EH (cell line): ENCODE measurements at regions not wholly inside any gene's neighbourhood (a gene's known extent, or its start where the extent isn't known, plus 50 kb on each side); places are given as distances from the start of the nearest gene placed in this dataset.

Source experiments
- DNase-seq: peaks from one replicate; pipeline ENCODE4 v3.0.0-alpha.2; 2015; ENCODE audit warnings: low read depth

GRCh38 chr11:45036733-45037132 lies 86.0 kb upstream of the TP53I11 start:
- no peak for DNase-seq

DNA sequence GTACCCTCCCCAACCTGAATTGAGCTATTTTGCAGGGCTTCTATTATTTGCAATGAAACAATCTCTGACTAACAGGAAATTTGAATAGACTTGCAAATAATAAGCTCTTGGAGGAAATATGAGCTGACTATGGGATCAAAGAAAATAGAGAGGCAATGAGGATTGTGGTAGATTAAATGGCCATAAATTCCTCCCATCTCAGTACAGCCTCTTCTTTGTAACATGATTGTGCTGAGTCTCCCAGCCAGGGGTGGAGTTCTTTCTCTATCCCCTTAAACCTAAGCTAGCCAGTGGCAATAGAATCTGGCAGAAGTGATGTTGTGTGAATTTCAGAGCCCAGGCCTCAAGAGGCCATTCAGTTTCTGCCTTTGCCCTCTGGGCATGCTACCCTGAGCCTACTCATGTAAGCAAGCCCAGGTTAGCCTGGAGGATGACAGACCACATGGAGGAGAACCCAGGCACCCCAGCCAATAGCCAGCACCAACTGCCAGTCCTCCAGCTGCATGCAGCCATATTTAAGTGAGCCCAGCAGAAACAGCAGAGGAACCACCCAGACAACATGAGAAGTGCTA lies 86.8 kb upstream of the TP53I11 start:
- DNase-seq, result no peak

- no peak for DNase-seq
These were observed 88.2 kb upstream of the TP53I11 start for GRCh38 chr11:45038923-45039322.

DNA sequence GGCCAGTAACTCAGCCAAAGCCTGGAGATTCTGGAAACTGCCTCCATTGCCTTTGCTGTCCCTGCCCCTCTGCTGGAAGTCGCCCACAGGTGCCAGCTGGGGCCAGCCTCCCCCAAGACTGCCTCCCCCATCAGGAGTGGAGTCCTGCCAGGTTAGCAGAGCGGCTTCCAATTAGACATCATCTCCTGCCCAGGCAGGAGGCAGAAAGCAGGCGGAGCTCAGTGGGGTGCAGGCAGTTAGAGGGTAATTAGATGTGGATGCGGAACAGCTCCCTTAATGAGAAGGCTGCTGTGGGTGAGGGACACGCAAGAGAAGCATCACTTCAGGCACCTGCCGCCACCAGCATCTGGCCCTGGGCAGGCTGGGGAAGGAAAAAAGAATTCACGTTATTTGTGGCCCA lies 90.9 kb upstream of the TP53I11 start:
- DNase-seq, result no peak

DNA sequence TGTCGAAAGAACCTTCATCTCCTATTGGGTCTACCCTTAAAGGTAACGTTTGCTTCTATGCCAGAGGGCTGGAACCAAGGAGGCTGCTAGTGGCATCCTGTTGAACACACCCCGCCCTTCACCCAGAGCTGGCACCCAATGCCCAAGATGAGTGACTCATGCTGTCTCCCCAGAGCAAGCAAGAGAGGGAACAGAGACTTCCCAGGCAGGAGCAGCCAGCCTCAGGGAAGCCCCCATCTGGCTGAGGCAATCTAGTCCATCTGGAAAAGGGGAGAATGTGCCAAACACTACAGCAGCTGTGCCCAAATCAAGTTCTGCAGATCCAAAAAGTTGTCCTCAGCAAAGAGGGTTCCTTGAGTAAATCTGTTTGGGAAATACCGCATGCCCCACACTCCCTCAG lies 91.9 kb upstream of the TP53I11 start:
- DNase-seq, result peak; percentile 25

DNA sequence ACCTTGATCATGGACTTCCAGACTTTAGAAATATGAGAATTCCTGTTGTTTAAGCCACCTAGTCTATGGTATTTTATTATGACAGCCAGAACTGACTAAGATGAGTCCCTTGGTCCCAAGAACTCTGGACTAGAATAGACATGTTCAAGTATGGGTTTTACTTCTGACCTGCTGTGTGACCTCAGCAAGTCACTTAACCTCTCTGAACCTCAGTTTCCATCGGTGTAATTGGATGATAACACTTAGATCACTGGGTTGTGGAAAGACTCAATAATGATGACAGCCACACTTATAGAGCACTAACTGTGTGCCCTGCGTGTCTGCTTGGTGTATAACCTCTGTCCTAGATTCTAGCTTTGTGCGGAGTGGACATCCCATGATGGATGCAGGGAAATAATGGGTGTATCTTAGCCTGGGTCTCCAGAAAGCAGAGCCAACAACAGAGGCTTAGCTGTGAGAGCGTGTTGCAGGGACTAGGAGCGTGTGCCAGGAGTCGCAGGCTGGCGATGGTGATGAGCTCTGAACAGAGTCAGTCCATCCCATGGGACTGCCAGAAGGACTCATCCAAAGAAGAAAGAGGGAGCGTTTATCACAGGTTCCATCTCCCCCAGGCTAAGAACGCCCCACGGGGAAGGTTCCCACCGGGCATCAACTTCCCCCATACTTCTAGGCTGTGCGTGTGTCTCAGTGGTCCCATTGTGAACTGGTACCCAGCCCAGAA lies 93.2 kb upstream of the TP53I11 start:
- no peak for DNase-seq

DNA sequence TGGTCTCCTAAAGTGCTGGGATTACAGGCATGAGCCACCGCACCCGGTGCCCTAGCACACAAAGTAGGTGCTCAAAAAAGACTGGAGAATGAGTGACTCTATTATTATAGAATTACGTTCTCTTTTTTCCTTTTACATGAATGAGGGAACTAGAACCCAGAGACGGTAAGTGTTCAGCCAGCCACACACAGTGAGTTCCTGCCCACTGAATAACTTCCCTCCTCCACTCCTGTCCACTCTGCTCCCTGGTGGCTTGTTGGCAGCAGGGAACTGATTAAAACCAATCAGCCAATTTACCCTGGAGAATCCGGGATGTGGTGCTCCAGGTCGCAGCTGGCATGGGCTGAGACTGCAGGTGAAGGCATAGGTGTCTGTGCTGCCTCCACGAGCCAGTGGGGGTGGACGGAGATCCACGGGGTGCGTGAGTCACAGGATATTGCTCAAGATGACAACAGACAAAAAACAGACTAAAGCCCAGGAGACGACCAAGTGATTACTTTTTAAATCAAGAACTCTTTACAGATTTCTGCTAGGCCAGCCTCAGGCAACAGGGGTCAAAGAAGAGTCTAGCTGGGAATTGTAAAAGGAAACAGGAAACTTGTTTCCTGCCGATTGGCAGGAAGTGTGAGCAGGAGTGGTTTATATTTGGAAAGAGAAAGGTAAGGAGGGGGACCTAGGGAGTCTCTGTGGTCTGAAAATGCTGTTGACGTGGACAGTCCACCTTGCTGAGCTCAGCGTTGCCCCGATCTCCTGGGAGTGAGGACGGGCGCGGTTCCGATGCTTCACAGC lies 95.2 kb upstream of the TP53I11 start:
- peak; percentile 55 for DNase-seq

- DNase-seq, result no peak
These were observed 97.7 kb upstream of the TP53I11 start for GRCh38 chr11:45048313-45048841.

DNA sequence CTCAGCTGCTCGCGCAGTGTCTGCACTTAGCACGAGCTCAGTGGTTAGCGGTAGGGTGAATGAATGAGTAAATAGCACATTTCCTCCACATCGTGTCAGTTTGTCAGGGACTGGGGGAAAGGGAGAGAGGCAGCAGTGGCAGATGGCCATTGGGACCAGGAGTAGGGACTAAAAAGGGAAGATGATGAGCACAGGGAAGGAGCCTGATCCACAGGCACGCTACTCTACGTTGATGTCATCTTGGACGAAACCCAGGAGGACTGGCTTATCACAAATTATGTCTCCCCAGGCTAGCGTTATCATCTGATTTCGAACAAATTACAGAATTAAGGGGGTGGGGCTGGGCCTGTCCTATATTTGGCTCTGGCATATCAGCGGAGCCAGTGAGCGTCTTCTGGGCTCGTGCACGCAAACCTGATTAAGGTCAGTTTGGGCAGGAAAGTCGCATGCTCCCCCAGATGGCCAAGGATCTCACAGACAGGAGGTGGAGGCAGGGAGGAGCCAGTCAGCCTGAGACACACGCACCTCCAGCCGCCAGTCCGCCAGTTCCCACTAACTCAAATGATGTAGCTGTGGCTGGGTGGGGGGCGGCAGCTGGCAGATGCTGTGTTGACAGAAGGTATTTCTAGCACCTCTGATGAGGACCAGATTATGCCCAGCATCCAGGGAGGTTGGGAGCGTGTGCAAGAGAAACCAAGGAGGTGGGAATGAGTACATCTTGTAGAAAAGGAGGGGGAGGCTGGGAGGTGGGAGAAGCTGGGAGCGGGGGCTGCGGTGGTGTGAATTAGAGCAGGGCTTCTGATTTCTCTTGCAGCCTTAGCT lies 97.4 kb upstream of the PRDM11 start:
- DNase-seq, result no peak

- no peak for DNase-seq
These were observed 96.3 kb upstream of the PRDM11 start for GRCh38 chr11:45050111-45050510.

- no peak for DNase-seq
These were observed 94.8 kb upstream of the PRDM11 start for GRCh38 chr11:45051621-45052020.

- no peak for DNase-seq
These were observed 94.1 kb upstream of the PRDM11 start for GRCh38 chr11:45052361-45052760.

DNA sequence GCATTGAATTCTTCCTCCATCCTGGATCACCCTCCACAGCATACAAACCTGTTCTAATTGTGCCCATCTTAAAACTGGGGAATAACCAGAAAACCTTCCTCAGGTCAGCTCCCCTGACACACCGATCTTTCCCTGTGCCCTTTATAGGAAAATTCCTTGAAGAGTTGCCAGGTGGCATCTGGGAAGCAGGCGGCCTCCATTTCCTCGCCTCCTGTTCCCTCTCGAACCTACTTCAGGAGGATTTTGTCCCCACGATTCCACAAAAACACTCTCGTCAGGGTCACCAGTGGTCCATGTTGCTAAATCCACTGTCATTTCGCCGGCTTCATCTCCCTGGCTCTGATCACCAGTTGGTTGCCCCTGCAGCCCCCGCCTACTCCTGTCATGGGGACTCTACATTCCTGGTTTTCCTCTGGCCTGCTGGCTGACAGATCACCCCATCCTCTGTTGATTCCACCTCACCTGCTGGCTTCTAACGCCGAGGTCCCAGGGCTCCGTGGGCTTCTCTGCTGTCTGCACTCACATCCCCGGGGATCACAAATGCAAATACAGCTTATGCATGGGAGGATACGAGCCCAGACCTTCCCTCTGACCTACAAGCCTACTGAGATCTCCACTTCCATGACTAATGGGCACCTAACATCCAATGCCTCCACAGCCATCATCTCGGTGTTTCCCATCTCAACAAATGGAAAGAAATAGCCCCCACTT lies 92.5 kb upstream of the PRDM11 start:
- no peak for DNase-seq

GRCh38 chr11:45054956-45055355 lies 91.5 kb upstream of the PRDM11 start:
- no peak for DNase-seq

- no peak for DNase-seq
These were observed 89.9 kb upstream of the PRDM11 start for GRCh38 chr11:45056529-45056928.

GRCh38 chr11:45057938-45058646 lies 88.3 kb upstream of the PRDM11 start:
- no peak for DNase-seq

GRCh38 chr11:45058647-45058950 lies 87.8 kb upstream of the PRDM11 start:
- DNase-seq, result no peak

DNA sequence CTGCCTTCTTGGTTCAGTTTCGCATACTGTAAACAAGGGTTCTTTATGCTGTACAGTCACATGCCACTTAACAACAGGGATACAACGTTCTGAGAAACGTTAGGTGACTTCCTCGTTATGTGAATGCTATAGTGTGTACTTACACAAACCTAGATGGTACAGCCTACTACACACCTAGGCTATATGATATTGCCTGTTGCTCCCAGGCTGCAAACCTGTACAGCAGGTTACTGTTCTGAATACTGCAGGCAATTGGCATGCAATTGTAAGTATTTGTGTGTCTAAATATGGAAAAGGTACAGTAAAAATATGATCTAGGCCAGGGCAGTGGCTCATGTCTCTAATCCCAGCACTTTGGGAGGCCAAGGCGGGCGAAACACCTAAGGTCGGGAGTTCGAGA lies 85.7 kb upstream of the PRDM11 start:
- DNase-seq, result no peak

- no peak for DNase-seq
These were observed 84.8 kb upstream of the PRDM11 start for GRCh38 chr11:45061641-45062040.

- peak; percentile 13 for DNase-seq
These were observed 84.3 kb upstream of the PRDM11 start for GRCh38 chr11:45062115-45062514.
